SJCRH30 (cell line): ENCODE measurements at regions not wholly inside any gene's neighbourhood (a gene's known extent, or its start where the extent isn't known, plus 50 kb on each side); places are given as distances from the start of the nearest gene placed in this dataset.
"Not testable (repeated sequence)": the region's sequence is repeated elsewhere in the genome, so short reads cannot be mapped to it uniquely, and the experiment has no call there.

ENCODE experiments used
- DNase-seq, 2 experiments: peaks; one replicate each; pipeline ENCODE4 v3.0.0-alpha.2; 2015 to 2020
- H3K27ac ChIP-seq: fragments of 250-450 bp; sonication (Bioruptor Pico); 2 replicates; pipeline ENCODE4 v1.5.1; 2020; ENCODE audit warnings: mild to moderate bottlenecking, moderate library complexity
- H3K27me3 ChIP-seq: fragments of 250-450 bp; sonication (Bioruptor Pico); 2 replicates; pipeline ENCODE4 v1.5.1; 2020; ENCODE audit warnings: mild to moderate bottlenecking, moderate library complexity
- H3K36me3 ChIP-seq: fragments of 250-450 bp; sonication (Bioruptor Pico); 2 replicates; pipeline ENCODE4 v1.5.1; 2020; ENCODE audit warnings: mild to moderate bottlenecking, moderate library complexity
- H3K4me1 ChIP-seq: fragments of 250-450 bp; sonication (Bioruptor Pico); 2 replicates; pipeline ENCODE4 v1.5.1; 2020; ENCODE audit warnings: mild to moderate bottlenecking, moderate library complexity
- H3K4me3 ChIP-seq: fragments of 250-450 bp; sonication (Bioruptor Pico); 2 replicates; pipeline ENCODE4 v1.5.1; 2020; ENCODE audit warnings: mild to moderate bottlenecking, moderate library complexity
- H3K9me3 ChIP-seq: fragments of 250-450 bp; sonication (Bioruptor Pico); replicated peaks from 2 replicates; pipeline ENCODE4 v1.5.1; 2020; ENCODE audit warnings: mild to moderate bottlenecking, moderate library complexity

DNA sequence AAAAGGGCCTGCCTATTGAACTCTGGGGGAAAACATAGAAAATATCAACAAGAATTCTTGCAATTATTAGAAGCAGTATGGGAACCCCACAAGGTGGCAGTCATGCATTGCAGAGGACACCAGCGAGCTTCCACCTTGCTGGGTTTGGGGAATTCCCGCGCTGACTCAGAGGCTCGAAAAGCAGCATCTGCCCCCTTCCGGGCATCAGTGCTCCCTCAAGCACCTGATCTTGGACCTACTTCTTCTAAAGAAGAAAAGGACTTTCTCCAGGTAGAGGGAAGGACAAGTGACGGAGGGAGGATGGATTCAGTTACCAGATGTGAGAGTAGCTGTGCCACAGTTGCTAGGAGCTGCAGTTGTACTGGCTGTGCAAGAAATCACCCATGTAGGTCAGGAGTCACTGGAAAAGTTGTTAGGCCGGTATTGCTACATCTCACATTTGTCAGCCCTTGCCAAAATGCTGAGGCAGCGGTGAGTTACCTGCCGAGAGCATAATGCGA lies 415.7 kb downstream of the DIRAS2 start:
- DNase-seq, result peak; percentile 70 to 71
- not testable (repeated sequence) for H3K4me3 ChIP-seq, H3K9me3 ChIP-seq, H3K4me1 ChIP-seq, H3K36me3 ChIP-seq, H3K27me3 ChIP-seq, H3K27ac ChIP-seq

DNA sequence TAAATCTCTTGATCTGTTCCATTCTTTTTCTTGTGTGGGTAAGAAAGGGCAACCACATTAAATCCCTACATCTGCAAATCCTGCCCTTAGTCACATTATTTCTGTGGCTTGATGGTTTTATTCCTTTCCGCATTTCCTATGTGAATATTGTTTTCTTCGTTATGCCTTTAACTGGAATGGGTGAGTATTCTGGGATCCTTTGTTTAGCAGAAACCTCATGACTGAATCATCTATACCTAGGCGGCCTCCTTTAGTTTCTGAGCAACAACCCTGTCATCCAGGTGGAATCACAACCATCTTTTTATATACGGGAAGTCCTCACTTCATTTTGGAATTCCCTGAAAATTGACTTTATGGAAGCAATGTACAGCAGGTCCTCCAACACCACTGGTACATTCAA lies 409.5 kb downstream of the DIRAS2 start:
- not testable (repeated sequence) for DNase-seq, H3K4me3 ChIP-seq, H3K36me3 ChIP-seq, H3K4me1 ChIP-seq, H3K27me3 ChIP-seq, H3K9me3 ChIP-seq, H3K27ac ChIP-seq

GRCh38 chr9:90240541-90240940 lies 402.1 kb downstream of the DIRAS2 start:
- no peaks in the 10 kb centered on the region for H3K27me3 ChIP-seq
- DNase-seq, result no peak
- H3K36me3 ChIP-seq, result no peaks in the 10 kb centered on the region
- H3K27ac ChIP-seq, result no peak overlapping the region
- H3K4me3 ChIP-seq, result no peak overlapping the region
- no peaks in the 10 kb centered on the region for H3K9me3 ChIP-seq
- no peaks in the 10 kb centered on the region for H3K4me1 ChIP-seq

DNA sequence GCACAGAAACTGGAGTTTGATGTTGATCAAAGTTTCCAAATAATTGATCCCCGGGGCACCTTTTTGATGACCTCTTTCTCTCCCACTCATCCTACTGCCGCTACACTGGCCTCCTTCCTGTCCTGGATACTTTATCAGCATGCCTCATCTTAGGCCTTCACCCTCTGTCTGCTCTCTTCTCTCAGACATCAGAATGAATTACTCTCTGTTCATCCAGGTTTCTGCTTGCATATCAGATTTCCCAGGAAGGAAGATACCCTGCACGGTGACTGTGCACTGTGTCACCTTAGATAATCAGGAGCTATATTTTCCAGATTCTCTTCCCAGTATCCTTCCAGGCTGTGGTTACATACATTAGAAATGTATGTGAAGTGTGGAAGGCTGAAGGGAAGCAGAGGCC lies 397.0 kb downstream of the DIRAS2 start:
- Histone ChIP-seq H3K4me3 (no peak overlapping the region), H3K36me3 (no peaks in the 10 kb centered on the region), H3K4me1 (no peaks in the 10 kb centered on the region), H3K27me3 (no peaks in the 10 kb centered on the region), H3K9me3 (no peaks in the 10 kb centered on the region), H3K27ac (no peak overlapping the region)
- DNase-seq, result no peak

- Histone ChIP-seq H3K4me1 (no peaks in the 10 kb centered on the region), H3K27me3 (no peaks in the 10 kb centered on the region), H3K4me3 (no peak overlapping the region), H3K27ac (no peak overlapping the region), H3K36me3 (no peaks in the 10 kb centered on the region), H3K9me3 (no peaks in the 10 kb centered on the region)
- DNase-seq, result no peak
Observed at GRCh38 chr9:90249094-90249493, 393.5 kb downstream of the DIRAS2 start.

- no peaks in the 10 kb centered on the region for H3K4me1 ChIP-seq
- no peaks in the 10 kb centered on the region for H3K36me3 ChIP-seq
- no peaks in the 10 kb centered on the region for H3K27me3 ChIP-seq
- no peak overlapping the region for H3K4me3 ChIP-seq
- no peak overlapping the region for H3K27ac ChIP-seq
- DNase-seq, result no peak
- no peaks in the 10 kb centered on the region for H3K9me3 ChIP-seq
Observed at GRCh38 chr9:90251316-90251715, 391.3 kb downstream of the DIRAS2 start.

- Histone ChIP-seq H3K4me1 (no peaks in the 10 kb centered on the region), H3K36me3 (no peaks in the 10 kb centered on the region), H3K27ac (no peak overlapping the region), H3K9me3 (peaks cover 5% of the 10 kb centered on the region; the same call in 1 of the 2 replicates), H3K4me3 (no peak overlapping the region), H3K27me3 (no peaks in the 10 kb centered on the region)
- DNase-seq, result no peak
Observed at GRCh38 chr9:90256345-90256744, 386.3 kb downstream of the DIRAS2 start.

- H3K4me1 ChIP-seq, result no peaks in the 10 kb centered on the region
- no peak for DNase-seq
- no peaks in the 10 kb centered on the region for H3K27me3 ChIP-seq
- no peak overlapping the region for H3K27ac ChIP-seq
- no peaks in the 10 kb centered on the region for H3K36me3 ChIP-seq
- no peak overlapping the region for H3K4me3 ChIP-seq
- peaks cover 10% of the 10 kb centered on the region; the same call in 1 of the 2 replicates for H3K9me3 ChIP-seq
Observed at GRCh38 chr9:90259311-90260246, 383.0 kb downstream of the DIRAS2 start.

GRCh38 chr9:90261698-90262097 lies 380.9 kb downstream of the DIRAS2 start:
- H3K4me1 ChIP-seq, result no peaks in the 10 kb centered on the region
- no peaks in the 10 kb centered on the region for H3K27me3 ChIP-seq
- H3K27ac ChIP-seq, result no peak overlapping the region
- H3K4me3 ChIP-seq, result no peak overlapping the region
- peaks cover 10% of the 10 kb centered on the region; the same call in 1 of the 2 replicates for H3K9me3 ChIP-seq
- H3K36me3 ChIP-seq, result no peaks in the 10 kb centered on the region
- no peak for DNase-seq

DNA sequence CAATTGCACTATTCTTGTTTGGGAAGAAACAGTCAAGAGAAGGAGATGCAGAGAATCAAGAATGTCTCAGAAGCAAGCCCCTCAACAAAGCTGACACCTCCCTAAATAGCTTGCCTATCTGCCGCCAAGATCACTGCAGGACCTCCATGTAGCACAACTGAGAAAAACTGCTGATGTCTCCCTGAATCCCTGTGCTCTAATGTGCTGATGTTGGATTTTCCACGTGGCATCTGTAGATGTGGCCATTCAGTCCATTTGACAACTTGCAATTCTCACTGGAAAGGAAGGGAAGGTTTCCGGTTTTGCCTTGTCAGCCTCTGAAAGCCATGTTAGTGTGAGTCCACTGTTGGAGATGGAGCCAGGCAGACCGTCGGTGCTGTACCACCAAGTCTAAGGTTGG lies 374.0 kb downstream of the DIRAS2 start:
- Histone ChIP-seq H3K27me3 (no peaks in the 10 kb centered on the region), H3K4me1 (no peaks in the 10 kb centered on the region), H3K9me3 (no peaks in the 10 kb centered on the region), H3K36me3 (no peaks in the 10 kb centered on the region), H3K27ac (no peak overlapping the region), H3K4me3 (no peak overlapping the region)
- DNase-seq, result no peak

GRCh38 chr9:90271707-90272106 lies 370.9 kb downstream of the DIRAS2 start:
- H3K4me3 ChIP-seq, result no peak overlapping the region
- H3K27ac ChIP-seq, result no peak overlapping the region
- DNase-seq, result no peak
- no peaks in the 10 kb centered on the region for H3K9me3 ChIP-seq
- no peaks in the 10 kb centered on the region for H3K36me3 ChIP-seq
- no peaks in the 10 kb centered on the region for H3K27me3 ChIP-seq
- no peaks in the 10 kb centered on the region for H3K4me1 ChIP-seq

GRCh38 chr9:90274725-90275124 lies 367.9 kb downstream of the DIRAS2 start:
- no peak for DNase-seq
- no peak overlapping the region for H3K4me3 ChIP-seq
- no peaks in the 10 kb centered on the region for H3K9me3 ChIP-seq
- no peak overlapping the region for H3K27ac ChIP-seq
- no peaks in the 10 kb centered on the region for H3K27me3 ChIP-seq
- no peaks in the 10 kb centered on the region for H3K4me1 ChIP-seq
- no peaks in the 10 kb centered on the region for H3K36me3 ChIP-seq

- Histone ChIP-seq H3K4me3 (no peak overlapping the region), H3K36me3 (no peaks in the 10 kb centered on the region), H3K27ac (no peak overlapping the region), H3K9me3 (no peaks in the 10 kb centered on the region), H3K27me3 (no peaks in the 10 kb centered on the region), H3K4me1 (no peaks in the 10 kb centered on the region)
- no peak for DNase-seq
Observed at GRCh38 chr9:90285946-90286345, 356.7 kb downstream of the DIRAS2 start.

- H3K4me1 ChIP-seq, result no peaks in the 10 kb centered on the region
- no peaks in the 10 kb centered on the region for H3K27me3 ChIP-seq
- H3K4me3 ChIP-seq, result no peak overlapping the region
- peak in 1 of 2 experiments; percentile 28 for DNase-seq
- no peak overlapping the region for H3K27ac ChIP-seq
- H3K36me3 ChIP-seq, result no peaks in the 10 kb centered on the region
- H3K9me3 ChIP-seq, result no peaks in the 10 kb centered on the region
Observed at GRCh38 chr9:90287567-90288274, 354.9 kb downstream of the DIRAS2 start.

GRCh38 chr9:90288275-90288639 lies 354.4 kb downstream of the DIRAS2 start:
- Histone ChIP-seq H3K27me3 (no peaks in the 10 kb centered on the region), H3K36me3 (no peaks in the 10 kb centered on the region), H3K27ac (no peak overlapping the region), H3K4me3 (no peak overlapping the region), H3K9me3 (no peaks in the 10 kb centered on the region), H3K4me1 (no peaks in the 10 kb centered on the region)
- peak in 1 of 2 experiments; percentile 34 for DNase-seq
